K562 (cell line): ENCODE measurements at regions not wholly inside any gene's neighbourhood (a gene's known extent, or its start where the extent isn't known, plus 50 kb on each side); places are given as distances from the start of the nearest gene placed in this dataset.

Experiments
- ATAC-seq: fragments of 200-7000 bp; cut with Tn5 transposase; 3 replicates; pipeline ENCODE4 v1.9.1; 2020; ENCODE audit warnings: moderate library complexity
- BruUV-seq: library from RNA; stranded (reverse); fragments of 400-500 nt; replicated peaks from 2 replicates; lab custom pipeline; 2021; lab: Mats Ljungman, UMichigan
- CTCF ChIA-PET: fragments of 300-600 bp; formaldehyde crosslinking; extraction: SDS; loops from one replicate; lab custom pipeline; 2021; ENCODE audit warnings: low intra/inter-chr PET ratio; lab: Yijun Ruan, JAX
- POLR2A ChIA-PET: fragments of 300-600, 350-650 bp; sonication (Branson Sonifier 250); formaldehyde crosslinking; extraction: SDS; loops from one replicate; lab custom pipeline; 2021; ENCODE audit warnings: antibody characterized with exemption, inconsistent platforms; lab: Yijun Ruan, JAX
- DNase-seq, 4 experiments: peaks; one replicate each; pipeline versions ENCODE4 v3.0.0 to v3.0.0-alpha.2; 2011 to 2018; ENCODE audit warnings: low spot score in 3 of 4, mixed read lengths in 3 of 4; ENCODE audit errors: extremely low read depth in 1 of 4
- FAIRE-seq: peaks from 2 replicates; lab custom pipeline; 2011; peaks lifted over from hg19 to GRCh38; lab: Jason Lieb, UNC
- H2AFZ ChIP-seq: 2 replicates; pipeline ENCODE4 v1.6.0; 2011; ENCODE audit warnings: low read depth, low read length, control low read depth, inconsistent platforms
- H3K27ac ChIP-seq: fragments of 200-600 bp; 3 replicates; pipeline ENCODE4 v1.8.0; 2011; ENCODE audit warnings: low read depth, mild to moderate bottlenecking, control low read depth, inconsistent platforms, low read length, moderate library complexity, mixed read lengths; ENCODE audit errors: extremely low read depth
- H3K27me3 ChIP-seq, 2 experiments: fragments of 300-600 bp in 1 of 2; 2 replicates in 1 of 2; 3 replicates in 1 of 2; pipeline versions ENCODE4 v1.6.0 to v1.8.0; 2011; ENCODE audit warnings: inconsistent platforms in 2 of 2, low read length in 2 of 2, mild to moderate bottlenecking in 1 of 2, mixed read lengths in 1 of 2, moderate library complexity in 1 of 2; ENCODE audit not compliant: control insufficient read depth in 2 of 2, insufficient read depth in 2 of 2
- H3K36me3 ChIP-seq: fragments of 300-600 bp; 3 replicates; pipeline ENCODE4 v1.8.0; 2011; ENCODE audit warnings: mild to moderate bottlenecking, low read length, inconsistent platforms; ENCODE audit not compliant: control insufficient read depth, insufficient read depth
- H3K4me1 ChIP-seq, 2 experiments: fragments of 200-600 bp in 1 of 2; replicated peaks in 1 of 2; 2 replicates in 1 of 2; 3 replicates in 1 of 2; pipeline versions ENCODE4 v1.5.1 to v1.8.0; 2011; ENCODE audit warnings: inconsistent platforms in 2 of 2, low read length in 2 of 2, mild to moderate bottlenecking in 1 of 2, mixed read lengths in 1 of 2, moderate library complexity in 1 of 2; ENCODE audit not compliant: control insufficient read depth in 2 of 2, insufficient read depth in 2 of 2
- H3K4me2 ChIP-seq: 2 replicates; pipeline ENCODE4 v1.6.1; 2011; ENCODE audit warnings: low read length, control low read depth, inconsistent platforms, mixed read lengths; ENCODE audit not compliant: insufficient read depth
- H3K4me3 ChIP-seq: fragments of 200-600 bp; sonication (generic), shearing (Covaris generic); 2 replicates; pipeline ENCODE4 v1.5.1; 2016; ENCODE audit warnings: control low read depth, inconsistent platforms
- H3K79me2 ChIP-seq: fragments of 200-600 bp; 3 replicates; pipeline ENCODE4 v1.8.0; 2011; ENCODE audit warnings: low read length, inconsistent platforms; ENCODE audit not compliant: control insufficient read depth, insufficient read depth
- H3K9ac ChIP-seq, 2 experiments: 2 replicates each; pipeline versions ENCODE4 v1.6.0 to v1.6.1; 2011; ENCODE audit warnings: low read depth in 2 of 2, low read length in 2 of 2, control low read depth in 1 of 2, inconsistent platforms in 1 of 2, mild to moderate bottlenecking in 1 of 2, mixed read lengths in 1 of 2; ENCODE audit not compliant: insufficient read depth in 1 of 2
- H3K9me1 ChIP-seq: one replicate; pipeline ENCODE4 v1.6.0; 2011; ENCODE audit warnings: inconsistent platforms, mild to moderate bottlenecking, low read length, moderate library complexity; ENCODE audit not compliant: control insufficient read depth, insufficient read depth
- H3K9me3 ChIP-seq: replicated peaks from 2 replicates; pipeline ENCODE4 v1.5.1; 2011; ENCODE audit warnings: low read depth, low read length, inconsistent platforms; ENCODE audit not compliant: control insufficient read depth, insufficient read depth
- H4K20me1 ChIP-seq: replicated peaks from 2 replicates; pipeline ENCODE4 v1.6.1; 2011; ENCODE audit warnings: low read length, inconsistent platforms, mixed read lengths; ENCODE audit not compliant: control insufficient read depth, insufficient read depth
- COPS2 ChIP-seq: fragments of 450-650 bp; conservative IDR thresholded peaks from 2 replicates; pipeline ENCODE4 v1.6.1; 2016; ENCODE audit warnings: mild to moderate bottlenecking, moderate library complexity
- GATAD2A ChIP-seq: fragments of 450-650 bp; IDR thresholded peaks from 2 replicates; pipeline ENCODE4 v1.6.1; 2017
- HNRNPUL1 ChIP-seq: fragments of 200-400 bp; formaldehyde crosslinking; IDR thresholded peaks from 2 replicates; pipeline ENCODE4 v1.6.1; 2017; ENCODE audit warnings: low read length
- KLF10 ChIP-seq: fragments of 250-450 bp; sonication (Bioruptor Pico); IDR thresholded peaks from 2 replicates; pipeline ENCODE4 v1.6.1; 2021; ENCODE audit warnings: matching md5 sums
- MEF2D ChIP-seq: conservative IDR thresholded peaks from 2 replicates; pipeline ENCODE4 v1.6.1; 2016; ENCODE audit warnings: low read depth, missing genetic modification characterization, missing compliant biosample characterization
- ZKSCAN1 ChIP-seq: fragments of 150-350 bp; IDR thresholded peaks from 2 replicates; pipeline ENCODE4 v1.6.1; 2016; ENCODE audit warnings: low read depth, low read length
- ZNF76 ChIP-seq: fragments of 250-450 bp; sonication (Bioruptor Pico); IDR thresholded peaks from 2 replicates; pipeline ENCODE4 v1.4.0; 2020; ENCODE audit warnings: mild to moderate bottlenecking, moderate library complexity, borderline replicate concordance
- WGBS: fragments of 100-300 bp; shearing (Covaris generic); methylation state at CpG from one replicate; pipeline ENCODE4 v1.1.6; 2016; ENCODE audit warnings: low coverage, mixed read lengths; ENCODE audit not compliant: insufficient coverage; ENCODE audit errors: missing lambda C conversion rate; 5-methylcytosine and 5-hydroxymethylcytosine counted together
- in situ Hi-C: fragments of 300-500 bp; cut with MboI; formaldehyde crosslinking; loops from 4 replicates; pipeline ENCODE4 v1.15.0; 2018; ENCODE audit warnings: inconsistent platforms, mixed read lengths
- intact Hi-C: fragments of 100-400 bp; cut with micrococcal nuclease; formaldehyde crosslinking; loops from 2 replicates; pipeline ENCODE4 v1.14.2; 2022

- Histone ChIP-seq H3K4me1 (no peaks in the 10 kb centered on the region), H3K9ac (no peak overlapping the region), H2AFZ (no peak overlapping the region), H3K79me2 (no peaks in the 10 kb centered on the region), H3K4me3 (no peak overlapping the region), H3K36me3 (no peaks in the 10 kb centered on the region), H3K4me2 (no peak overlapping the region), H3K27me3 (no peaks in the 10 kb centered on the region), H3K9me1 (no peaks in the 10 kb centered on the region), H3K9me3 (no peaks in the 10 kb centered on the region; the same call in 1 of the 2 replicates), H4K20me1 (no peaks in the 10 kb centered on the region), H3K27ac (no peak overlapping the region)
- FAIRE-seq (no peak), DNase-seq (no peak), ATAC-seq (no peak)
- intact Hi-C loops = no loop called here
- 5% methylated on average over 3 of the region's 3 CpGs for WGBS
- ChIA-PET CTCF (no interaction called here), POLR2A (no interaction called here)
- TF ChIP-seq KLF10 (no peak), ZNF76 (CRISPR knock-in tag) (no peak)
- in situ Hi-C loops = no loop called here
- BruUV-seq = no TSS peak
These were observed 200.1 kb upstream of the MGAT4C start for GRCh38 chr12:86456241-86456640.

- Histone ChIP-seq H3K4me3 (no peak overlapping the region), H3K4me1 (no peaks in the 10 kb centered on the region), H3K4me2 (no peak overlapping the region), H3K27me3 (no peaks in the 10 kb centered on the region), H3K9me3 (no peaks in the 10 kb centered on the region), H3K9ac (no peak overlapping the region), H3K36me3 (no peaks in the 10 kb centered on the region), H3K27ac (no peak overlapping the region), H2AFZ (no peak overlapping the region), H3K9me1 (no peaks in the 10 kb centered on the region), H3K79me2 (no peaks in the 10 kb centered on the region), H4K20me1 (no peaks in the 10 kb centered on the region)
- TF ChIP-seq MEF2D (tag) (no peak), GATAD2A (no peak), ZKSCAN1 (no peak), HNRNPUL1 (no peak), COPS2 (no peak)
- ATAC-seq (no peak), FAIRE-seq (no peak), DNase-seq (no peak)
- intact Hi-C loops = no loop called here
- CTCF ChIA-PET = no interaction called here
- 3% methylated on average over 5 of the region's 5 CpGs for WGBS
- BruUV-seq = no TSS peak
- POLR2A ChIA-PET = no interaction called here
- in situ Hi-C loops = no loop called here
These were observed 189.2 kb upstream of the MGAT4C start for GRCh38 chr12:86445356-86445755.
